PFSK-1 (cell line): ENCODE measurements at regions not wholly inside any gene's neighbourhood (a gene's known extent, or its start where the extent isn't known, plus 50 kb on each side); places are given as distances from the start of the nearest gene placed in this dataset.

Experiments
- POLR2AphosphoS5 ChIP-seq: IDR thresholded peaks from 2 replicates; pipeline ENCODE4 v1.6.1; 2012; ENCODE audit warnings: low read depth, mild to moderate bottlenecking, control low read depth, low read length, moderate library complexity
- TAF1 ChIP-seq: IDR thresholded peaks from 2 replicates; pipeline ENCODE4 v1.6.1; 2012; ENCODE audit warnings: low read length, control low read depth, borderline replicate concordance; ENCODE audit not compliant: insufficient read depth
- TF ChIP-seq, protein P1 (sequence below), 2 experiments: IDR thresholded peaks; 2 replicates each; pipeline versions ENCODE4 v1.6.1 to v1.8.0; 2011 to 2012; ENCODE audit warnings: low read depth in 2 of 2, low read length in 2 of 2, control low read depth in 1 of 2, inconsistent platforms in 1 of 2, mild to moderate bottlenecking in 1 of 2, moderate library complexity in 1 of 2; ENCODE audit not compliant: insufficient read depth in 1 of 2

DNA sequence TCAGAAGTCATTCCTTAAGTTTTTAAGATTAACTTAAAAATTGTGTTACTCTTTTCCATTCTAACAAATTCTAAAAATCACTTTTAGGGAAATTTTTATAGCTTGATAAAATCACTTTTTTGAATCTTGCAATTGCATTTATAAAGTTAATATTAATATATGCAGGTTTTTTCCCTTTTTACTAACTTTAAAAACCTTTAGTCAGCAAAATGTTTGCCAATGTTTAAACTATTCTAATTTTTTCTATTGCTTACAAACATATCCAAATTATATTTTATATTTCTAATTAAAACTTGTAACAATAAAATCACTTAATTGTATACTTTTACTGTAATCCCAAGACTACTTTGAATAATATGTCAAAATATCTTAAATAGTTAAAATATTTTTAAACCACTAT, 839.4 kb downstream of the TBL1XR1 start:
- TF ChIP-seq POLR2AphosphoS5 (no peak), TAF1 (no peak)
- TF ChIP-seq, protein P1, sequence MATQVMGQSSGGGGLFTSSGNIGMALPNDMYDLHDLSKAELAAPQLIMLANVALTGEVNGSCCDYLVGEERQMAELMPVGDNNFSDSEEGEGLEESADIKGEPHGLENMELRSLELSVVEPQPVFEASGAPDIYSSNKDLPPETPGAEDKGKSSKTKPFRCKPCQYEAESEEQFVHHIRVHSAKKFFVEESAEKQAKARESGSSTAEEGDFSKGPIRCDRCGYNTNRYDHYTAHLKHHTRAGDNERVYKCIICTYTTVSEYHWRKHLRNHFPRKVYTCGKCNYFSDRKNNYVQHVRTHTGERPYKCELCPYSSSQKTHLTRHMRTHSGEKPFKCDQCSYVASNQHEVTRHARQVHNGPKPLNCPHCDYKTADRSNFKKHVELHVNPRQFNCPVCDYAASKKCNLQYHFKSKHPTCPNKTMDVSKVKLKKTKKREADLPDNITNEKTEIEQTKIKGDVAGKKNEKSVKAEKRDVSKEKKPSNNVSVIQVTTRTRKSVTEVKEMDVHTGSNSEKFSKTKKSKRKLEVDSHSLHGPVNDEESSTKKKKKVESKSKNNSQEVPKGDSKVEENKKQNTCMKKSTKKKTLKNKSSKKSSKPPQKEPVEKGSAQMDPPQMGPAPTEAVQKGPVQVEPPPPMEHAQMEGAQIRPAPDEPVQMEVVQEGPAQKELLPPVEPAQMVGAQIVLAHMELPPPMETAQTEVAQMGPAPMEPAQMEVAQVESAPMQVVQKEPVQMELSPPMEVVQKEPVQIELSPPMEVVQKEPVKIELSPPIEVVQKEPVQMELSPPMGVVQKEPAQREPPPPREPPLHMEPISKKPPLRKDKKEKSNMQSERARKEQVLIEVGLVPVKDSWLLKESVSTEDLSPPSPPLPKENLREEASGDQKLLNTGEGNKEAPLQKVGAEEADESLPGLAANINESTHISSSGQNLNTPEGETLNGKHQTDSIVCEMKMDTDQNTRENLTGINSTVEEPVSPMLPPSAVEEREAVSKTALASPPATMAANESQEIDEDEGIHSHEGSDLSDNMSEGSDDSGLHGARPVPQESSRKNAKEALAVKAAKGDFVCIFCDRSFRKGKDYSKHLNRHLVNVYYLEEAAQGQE (IDR thresholded peaks at IDR 0.05; ENCODE audit: insufficient read depth in 1 of 2, low read depth in 2 of 2, low read length in 2 of 2), result no peak
